HFF-Myc (cell line): ENCODE measurements at regions not wholly inside any gene's neighbourhood (a gene's known extent, or its start where the extent isn't known, plus 50 kb on each side); places are given as distances from the start of the nearest gene placed in this dataset.
A peak's percentile ranks its signal among the peaks of the same experiment; 100 is the strongest.

Experiments
- DNase-seq: peaks from one replicate; pipeline ENCODE4 v3.0.0-alpha.2; 2011; ENCODE audit warnings: low read depth; ENCODE audit errors: extremely low read depth
- H3K4me3 ChIP-seq: replicated peaks from 2 replicates; pipeline ENCODE4 v1.5.1; 2011; ENCODE audit warnings: low read depth, mild to moderate bottlenecking, control low read depth, low read length
- CTCF ChIP-seq: IDR thresholded peaks from 2 replicates; pipeline ENCODE4 v1.5.1; 2012; ENCODE audit warnings: mild to moderate bottlenecking, low read depth, low read length, control low read depth; ENCODE audit errors: missing control alignments

GRCh38 chr17:34146440-34147043 is 108.5 kb upstream of the CCL2 start:
- H3K4me3 ChIP-seq: no peak overlapping the region
- TF ChIP-seq CTCF: peak; percentile 46
- no peak for DNase-seq

GRCh38 chr17:34151102-34151501 is 104.0 kb upstream of the CCL2 start:
- TF ChIP-seq CTCF: no peak
- no peak for DNase-seq

GRCh38 chr17:34153991-34154390 is 101.1 kb upstream of the CCL2 start:
- no peak overlapping the region for H3K4me3 ChIP-seq
- no peak for TF ChIP-seq CTCF
- no peak for DNase-seq

More at GRCh38 chr17:34151102-34151501, 104.0 kb upstream of the CCL2 start:
- no peak overlapping the region for H3K4me3 ChIP-seq

- TF ChIP-seq CTCF: no peak
- no peak overlapping the region for H3K4me3 ChIP-seq
- no peak for DNase-seq
Observed at GRCh38 chr17:34154961-34155730, 99.9 kb upstream of the CCL2 start.

GRCh38 chr17:34155947-34156346 is 99.1 kb upstream of the CCL2 start:
- TF ChIP-seq CTCF: no peak
- H3K4me3 ChIP-seq: no peak overlapping the region
- DNase-seq: no peak

GRCh38 chr17:34156401-34156740 is 98.7 kb upstream of the CCL2 start:
- TF ChIP-seq CTCF: no peak
- no peak for DNase-seq
- H3K4me3 ChIP-seq: no peak overlapping the region
